ENCODE measurements at regions not wholly inside any gene's neighbourhood (a gene's known extent, or its start where the extent isn't known, plus 50 kb on each side); places are given as distances from the start of the nearest gene placed in this dataset.

DNA sequence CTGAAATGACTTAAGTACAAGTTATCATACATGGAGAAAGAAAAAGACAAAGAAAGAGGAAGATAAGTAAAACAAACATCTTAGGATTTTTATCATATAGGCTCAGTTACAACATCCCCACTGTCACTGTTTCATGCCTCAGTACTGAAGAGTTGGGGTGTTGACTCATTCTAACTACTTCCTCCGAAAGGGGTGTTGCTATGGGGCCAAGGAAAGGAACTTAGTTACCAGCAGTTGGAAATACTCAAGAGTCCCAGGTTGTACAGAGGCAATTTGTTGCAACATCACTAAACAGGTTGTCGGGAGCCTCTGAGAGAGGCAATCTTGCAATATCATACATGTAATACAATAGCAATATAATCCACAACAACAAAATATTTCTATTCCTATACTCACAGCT, 1264.7 kb downstream of the PCDH7 start:
- no peak for DNase-seq (ENCODE audit: extremely low read depth in 1 of 2, low read depth in 1 of 2)

- no peak for DNase-seq (ENCODE audit: extremely low read depth in 1 of 2, low read depth in 1 of 2)
Measured at GRCh38 chr4:31995943-31996901, 1276.1 kb downstream of the PCDH7 start.

DNA sequence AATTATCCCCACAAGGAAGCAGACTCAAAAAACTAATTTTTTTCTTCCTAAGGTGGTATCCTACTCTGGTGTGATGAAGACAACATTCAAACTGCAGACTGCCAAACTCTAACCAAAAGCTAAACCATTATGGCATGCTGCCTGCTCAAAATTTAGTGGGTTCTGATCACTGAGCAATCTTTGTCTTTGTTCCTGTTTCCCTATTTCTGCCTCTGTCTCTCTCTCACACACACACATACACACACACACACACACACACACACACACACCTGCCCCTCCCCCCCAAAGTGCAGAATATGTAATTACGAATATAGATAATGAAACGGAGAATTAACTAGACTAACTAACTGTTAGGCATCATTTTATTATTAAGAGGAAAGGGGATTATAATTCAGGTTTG, 1278.6 kb downstream of the PCDH7 start:
- no peak for DNase-seq (ENCODE audit: extremely low read depth in 1 of 2, low read depth in 1 of 2)

GRCh38 chr4:31999848-32000247, 1279.7 kb downstream of the PCDH7 start:
- DNase-seq (ENCODE audit: extremely low read depth in 1 of 2, low read depth in 1 of 2): no peak

GRCh38 chr4:32000846-32001488, 1280.8 kb downstream of the PCDH7 start:
- no peak for DNase-seq (ENCODE audit: extremely low read depth in 1 of 2, low read depth in 1 of 2)

GRCh38 chr4:32002037-32002747, 1282.0 kb downstream of the PCDH7 start:
- no peak for DNase-seq (ENCODE audit: extremely low read depth in 1 of 2, low read depth in 1 of 2)

DNA sequence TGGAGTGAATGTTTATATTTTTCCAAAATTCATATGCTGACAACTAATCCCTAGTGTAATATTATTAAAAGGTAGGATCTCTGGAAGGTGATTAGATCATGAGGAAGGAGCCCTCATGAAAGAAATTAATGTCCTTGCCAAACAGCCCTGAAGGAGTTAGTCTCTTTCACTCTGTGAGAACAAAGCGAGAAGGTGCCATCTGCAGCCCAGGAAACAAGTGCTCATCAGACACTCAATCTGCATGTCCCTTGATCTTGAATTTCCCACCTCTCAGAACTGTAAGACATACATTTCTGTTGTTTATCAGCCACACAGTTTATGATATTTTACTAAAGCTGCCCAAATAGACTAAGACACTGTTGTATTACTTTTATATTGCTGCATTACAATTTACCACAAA, 1283.4 kb downstream of the PCDH7 start:
- DNase-seq (ENCODE audit: extremely low read depth in 1 of 2, low read depth in 1 of 2): no peak

- DNase-seq (ENCODE audit: extremely low read depth in 1 of 2, low read depth in 1 of 2): no peak
Measured at GRCh38 chr4:32010221-32010620, 1290.1 kb downstream of the PCDH7 start.

GRCh38 chr4:32022071-32022470, 1301.9 kb downstream of the PCDH7 start:
- no peak for DNase-seq (ENCODE audit: extremely low read depth in 1 of 2, low read depth in 1 of 2)

GRCh38 chr4:32025851-32026459, 1305.8 kb downstream of the PCDH7 start:
- DNase-seq (ENCODE audit: extremely low read depth in 1 of 2, low read depth in 1 of 2): no peak

- no peak for DNase-seq (ENCODE audit: extremely low read depth in 1 of 2, low read depth in 1 of 2)
Measured at GRCh38 chr4:32030406-32030805, 1310.2 kb downstream of the PCDH7 start.

GRCh38 chr4:32031026-32031425, 1310.9 kb downstream of the PCDH7 start:
- DNase-seq (ENCODE audit: extremely low read depth in 1 of 2, low read depth in 1 of 2): no peak

GRCh38 chr4:32032136-32032672, 1312.0 kb downstream of the PCDH7 start:
- no peak for DNase-seq (ENCODE audit: extremely low read depth in 1 of 2, low read depth in 1 of 2)

GRCh38 chr4:32037399-32037798, 1317.2 kb downstream of the PCDH7 start:
- DNase-seq (ENCODE audit: extremely low read depth in 1 of 2, low read depth in 1 of 2): no peak

DNA sequence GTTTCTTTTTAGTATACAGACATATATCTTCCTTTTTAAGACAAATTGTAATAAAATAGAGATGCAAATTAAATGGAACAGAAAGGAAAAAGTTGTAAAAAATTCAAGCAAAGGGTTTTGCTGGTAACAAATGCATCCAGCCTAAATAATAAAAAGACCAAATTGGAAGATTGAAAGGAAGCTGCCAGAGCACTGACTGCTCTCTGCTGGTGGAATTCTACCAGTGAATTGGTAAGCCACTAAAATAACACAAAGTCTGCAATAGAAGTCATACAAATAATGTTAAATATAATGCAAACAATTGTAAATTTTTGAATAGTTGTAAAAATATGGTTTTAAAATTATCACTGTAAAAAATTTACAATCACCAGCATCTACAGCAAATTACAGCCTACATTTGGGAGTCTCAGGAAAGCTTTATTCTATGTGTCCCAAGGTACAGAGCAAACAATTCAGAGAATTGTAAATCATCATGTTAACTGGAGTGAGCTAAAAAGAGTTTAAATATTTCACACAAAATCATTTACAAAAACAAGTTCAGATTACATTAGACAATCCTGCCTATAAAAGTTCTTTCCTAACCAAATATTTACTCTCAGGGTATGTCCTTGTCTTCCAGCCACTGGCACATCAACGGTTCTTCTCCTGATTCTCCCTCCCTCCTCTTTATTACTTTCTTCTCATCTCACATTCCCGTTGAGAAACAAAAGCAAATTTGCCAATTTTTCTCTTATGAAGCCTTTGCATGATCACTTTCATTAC, 1322.5 kb downstream of the PCDH7 start:
- no peak for DNase-seq (ENCODE audit: extremely low read depth in 1 of 2, low read depth in 1 of 2)

GRCh38 chr4:32043248-32043633, 1323.1 kb downstream of the PCDH7 start:
- DNase-seq (ENCODE audit: extremely low read depth in 1 of 2, low read depth in 1 of 2): no peak

- no peak for DNase-seq (ENCODE audit: extremely low read depth in 1 of 2, low read depth in 1 of 2)
Measured at GRCh38 chr4:32061916-32062315, 1341.7 kb downstream of the PCDH7 start.

DNA sequence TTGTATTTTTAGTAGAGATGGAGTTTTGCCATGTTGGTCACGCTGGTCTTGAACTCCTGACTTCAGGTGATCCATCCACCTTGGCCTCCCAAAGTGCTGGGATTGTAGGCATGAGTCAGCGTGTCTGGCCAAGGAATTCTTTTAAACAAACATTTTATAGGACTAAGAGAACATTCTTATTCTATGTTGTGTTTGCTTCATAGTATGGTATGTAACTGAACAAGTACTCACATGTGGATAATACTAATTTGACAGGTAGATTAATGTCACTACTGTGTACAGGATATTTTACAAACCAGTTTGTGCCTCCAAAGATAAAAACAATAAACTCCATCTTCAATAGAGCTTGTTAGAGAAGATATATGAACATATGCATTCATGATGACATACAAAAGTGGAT, 1353.4 kb downstream of the PCDH7 start:
- DNase-seq (ENCODE audit: extremely low read depth in 1 of 2, low read depth in 1 of 2): no peak

- DNase-seq (ENCODE audit: extremely low read depth in 1 of 2, low read depth in 1 of 2): no peak
Measured at GRCh38 chr4:32087211-32087610, 1367.0 kb downstream of the PCDH7 start.

DNA sequence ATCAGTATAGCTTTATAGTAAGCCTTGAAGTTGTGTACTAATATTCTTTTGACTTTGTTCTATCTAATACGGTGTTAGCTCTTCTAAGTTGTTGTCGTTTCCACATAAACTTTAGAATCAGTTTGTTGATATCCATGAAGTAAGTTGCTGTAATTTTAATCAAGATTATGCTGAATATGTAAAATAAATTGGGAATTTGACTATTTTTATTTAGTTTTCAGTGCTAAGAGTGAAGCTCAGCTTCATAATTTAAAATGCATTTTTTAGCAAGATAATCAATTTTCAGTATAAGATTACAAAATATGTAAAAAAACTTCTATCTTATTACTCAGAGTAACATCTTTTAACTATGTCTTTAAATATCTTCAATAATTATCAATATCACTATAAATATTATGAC, 1374.8 kb downstream of the PCDH7 start:
- no peak for DNase-seq (ENCODE audit: extremely low read depth in 1 of 2, low read depth in 1 of 2)

Data from stimulated activated CD8-positive, alpha-beta memory T cell treated with anti-CD3 and anti-CD28 coated beads, Interleukin-7, amount 100 ng/mL, for 48 hours (primary cell).